HG02938 (cell line): ENCODE measurements at regions not wholly inside any gene's neighbourhood (a gene's known extent, or its start where the extent isn't known, plus 50 kb on each side); places are given as distances from the start of the nearest gene placed in this dataset.

Experiments
- ATAC-seq: cut with Tn5 transposase; IDR thresholded peaks from one replicate; pipeline ENCODE4 v1.9.1; 2021; ENCODE audit warnings: mild to moderate bottlenecking, moderate library complexity; ENCODE audit not compliant: unreplicated experiment

DNA sequence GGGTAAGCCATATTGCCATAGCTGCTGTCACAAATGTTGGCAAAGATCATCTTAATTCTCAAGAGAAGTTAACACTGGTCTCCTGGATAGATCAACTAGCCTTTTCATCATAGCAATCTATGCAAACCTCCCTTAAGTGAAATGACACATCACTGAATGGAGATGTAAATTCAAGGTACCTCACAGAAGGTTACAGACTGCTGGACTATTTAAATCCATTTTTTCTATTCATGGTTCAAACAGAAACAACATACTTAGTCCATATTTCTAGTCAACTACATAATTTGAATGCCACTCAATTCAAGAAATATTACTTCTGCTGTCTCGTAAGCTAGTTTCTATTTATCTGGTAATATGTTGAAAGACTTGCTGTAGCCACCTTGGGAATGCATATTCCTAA lies 748.3 kb downstream of the C12orf50 start:
- ATAC-seq, result peak; percentile 60

DNA sequence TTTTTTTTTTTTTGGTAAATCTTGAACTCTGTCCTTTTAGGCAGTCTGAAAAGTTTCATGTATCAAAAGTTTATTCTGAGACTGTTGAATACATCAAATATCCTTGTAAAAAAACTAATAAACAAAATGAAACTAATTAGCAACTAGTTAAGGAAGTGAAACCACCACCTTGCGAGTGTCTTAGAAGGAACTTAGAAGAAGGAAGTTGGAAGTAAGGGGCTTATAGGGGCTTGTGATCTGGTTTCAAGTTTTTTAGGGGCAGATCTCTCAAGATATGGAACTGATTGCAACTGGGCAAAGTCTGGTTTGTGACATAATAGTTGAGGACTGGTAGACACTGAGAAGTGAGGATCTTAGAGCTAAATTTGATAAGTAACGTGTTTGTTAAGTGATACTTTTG lies 748.8 kb downstream of the C12orf50 start:
- ATAC-seq, result peak; percentile 86

DNA sequence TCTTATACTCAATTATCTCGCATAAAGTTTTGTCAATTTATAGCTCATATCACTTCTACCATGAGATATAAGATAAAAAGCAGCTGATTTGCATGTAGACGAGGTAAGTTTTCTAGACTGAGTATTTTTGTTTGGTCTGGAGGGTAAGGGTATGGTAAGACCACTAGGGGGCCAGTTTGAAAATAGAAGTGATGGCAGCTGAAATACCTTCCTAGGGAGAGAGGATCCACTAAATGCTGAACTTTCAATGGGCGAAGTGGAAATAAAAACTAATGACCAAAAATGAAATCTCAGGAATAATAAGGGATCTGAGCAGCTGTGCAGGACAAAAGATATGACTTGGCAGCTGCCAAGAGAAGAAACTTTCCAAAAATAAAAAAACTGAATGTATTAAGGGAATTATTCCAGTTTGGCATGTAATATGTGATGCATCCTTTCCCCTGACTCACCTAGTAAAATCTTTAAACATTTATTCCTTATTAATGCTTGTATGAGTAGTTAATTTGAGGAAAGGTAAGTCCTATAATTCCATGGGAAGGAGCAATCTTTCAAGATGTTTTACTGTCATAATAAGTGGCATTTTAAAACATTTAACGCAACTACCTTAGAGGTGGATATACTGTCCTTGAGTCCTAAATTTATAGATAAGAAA lies 754.5 kb downstream of the C12orf50 start:
- peak; percentile 93 for ATAC-seq

DNA sequence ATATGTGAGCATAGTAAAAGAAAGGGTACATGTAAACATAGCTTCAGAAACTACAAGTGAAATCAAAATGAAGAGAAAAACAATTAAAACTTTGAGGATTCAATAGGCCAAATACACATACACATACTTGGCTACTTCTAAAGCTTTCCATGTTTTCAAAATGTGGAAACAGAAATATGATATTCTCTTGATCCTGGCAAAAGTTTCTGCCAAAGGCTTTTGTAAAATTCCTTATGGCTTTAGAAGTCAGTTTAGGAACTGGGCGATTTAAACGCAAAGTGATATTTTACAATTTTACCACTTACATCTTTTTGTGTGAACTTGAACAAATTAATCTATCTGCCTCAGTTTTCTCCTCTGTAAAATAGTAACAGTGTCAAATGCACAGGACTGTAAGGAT lies 756.4 kb downstream of the C12orf50 start:
- no peak for ATAC-seq

DNA sequence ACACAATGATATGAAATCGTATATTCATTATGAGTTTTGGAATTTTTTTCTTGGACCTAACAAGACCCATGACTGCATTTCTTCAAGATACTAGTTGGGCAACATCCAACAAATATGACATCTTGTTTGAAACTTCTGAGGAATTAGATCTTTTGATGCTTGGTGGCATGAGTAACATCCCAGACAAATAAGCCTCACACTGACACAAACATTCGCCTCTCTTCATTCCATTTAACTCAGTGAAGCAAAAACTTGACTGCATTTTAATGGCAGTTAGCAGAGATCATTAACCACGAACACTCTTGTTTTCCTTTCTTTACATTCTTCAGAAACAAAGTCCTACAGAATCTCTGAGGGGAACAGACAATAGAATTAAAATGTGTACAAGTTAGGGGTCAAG lies 758.3 kb downstream of the C12orf50 start:
- no peak for ATAC-seq

DNA sequence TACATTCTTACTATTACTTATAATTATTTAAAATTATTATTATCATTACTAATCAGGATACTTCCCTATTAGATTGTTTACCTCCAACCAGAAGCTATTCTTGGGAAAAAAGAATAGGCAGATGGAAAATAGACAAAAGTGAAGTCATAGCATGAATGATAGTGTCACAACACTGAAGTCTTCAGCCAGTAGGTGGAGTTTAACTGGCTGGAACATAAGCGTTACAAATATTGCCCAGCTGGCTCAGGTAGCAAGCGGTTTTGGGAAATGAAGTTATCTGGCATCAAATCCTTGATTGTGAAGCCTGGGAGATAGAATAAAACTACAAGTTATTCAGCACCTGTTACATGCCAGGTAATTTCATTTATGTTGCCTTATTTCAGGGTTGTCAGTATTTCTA lies 762.9 kb downstream of the C12orf50 start:
- ATAC-seq, result no peak

DNA sequence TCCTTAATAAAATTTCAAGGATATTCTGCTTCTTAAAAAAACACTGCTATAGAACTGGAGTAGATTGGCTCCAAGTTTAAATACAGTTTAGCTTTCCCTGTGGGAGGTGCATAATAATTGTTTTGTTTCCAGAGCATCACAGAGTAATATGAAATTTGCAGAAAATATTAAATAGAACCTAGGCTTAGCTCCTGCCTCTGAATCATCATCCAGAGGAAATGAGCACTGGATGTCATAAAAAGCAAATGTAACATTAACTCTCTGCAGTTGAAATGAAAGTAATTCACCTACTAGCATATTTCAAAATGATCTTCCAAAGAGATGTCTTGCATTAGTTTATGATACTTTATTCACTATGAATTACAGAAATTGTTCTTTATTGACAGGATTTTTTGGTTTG lies 769.8 kb downstream of the C12orf50 start:
- ATAC-seq, result no peak

DNA sequence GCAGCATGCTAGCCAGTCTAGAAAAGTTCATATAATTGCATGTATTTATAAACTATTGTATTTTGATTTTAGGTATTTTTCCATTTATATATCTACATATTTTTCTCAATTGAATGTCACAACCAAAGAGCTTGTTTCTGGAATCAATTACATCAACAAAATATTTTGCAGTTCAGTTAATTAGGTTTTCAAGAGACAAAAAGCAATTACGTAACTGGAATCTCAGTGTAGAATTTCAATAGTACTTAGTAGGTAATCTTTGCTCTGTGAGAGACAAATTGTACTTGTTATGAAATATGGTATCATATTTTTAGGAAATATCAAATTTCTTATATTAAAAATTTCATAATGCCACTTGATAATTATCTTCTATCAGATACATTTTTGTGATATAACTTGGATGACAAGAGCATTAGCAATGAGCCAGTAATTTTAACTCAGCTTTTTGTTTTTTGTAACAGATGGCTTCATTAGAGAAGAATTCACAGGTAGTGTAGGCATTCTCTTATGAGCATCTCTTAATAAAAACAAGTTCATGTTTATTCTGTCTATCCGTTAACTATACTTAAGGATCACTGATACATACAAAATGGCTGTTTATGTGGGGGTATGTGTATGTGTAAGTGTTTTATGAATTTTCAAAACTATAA lies 774.7 kb downstream of the C12orf50 start:
- no peak for ATAC-seq

DNA sequence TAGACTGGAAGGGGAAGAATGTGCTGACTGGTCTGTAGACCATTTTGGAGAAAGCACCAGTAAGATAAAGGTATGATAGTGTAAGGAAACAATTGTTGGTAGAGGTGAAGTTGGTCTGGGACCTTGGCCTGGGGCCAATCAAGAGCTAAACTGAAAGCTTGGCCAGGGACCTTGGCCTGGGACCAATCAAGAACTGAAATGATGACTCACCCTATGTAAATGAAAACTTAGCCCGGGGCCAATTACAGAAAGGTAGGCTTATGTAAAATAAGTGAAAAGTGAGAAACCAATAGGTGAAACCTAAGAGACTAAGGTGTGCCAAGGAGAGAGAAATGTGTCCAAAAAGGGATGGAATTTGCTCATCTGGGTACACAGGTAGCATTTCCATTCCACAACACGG lies 776.0 kb downstream of the C12orf50 start:
- ATAC-seq, result no peak

DNA sequence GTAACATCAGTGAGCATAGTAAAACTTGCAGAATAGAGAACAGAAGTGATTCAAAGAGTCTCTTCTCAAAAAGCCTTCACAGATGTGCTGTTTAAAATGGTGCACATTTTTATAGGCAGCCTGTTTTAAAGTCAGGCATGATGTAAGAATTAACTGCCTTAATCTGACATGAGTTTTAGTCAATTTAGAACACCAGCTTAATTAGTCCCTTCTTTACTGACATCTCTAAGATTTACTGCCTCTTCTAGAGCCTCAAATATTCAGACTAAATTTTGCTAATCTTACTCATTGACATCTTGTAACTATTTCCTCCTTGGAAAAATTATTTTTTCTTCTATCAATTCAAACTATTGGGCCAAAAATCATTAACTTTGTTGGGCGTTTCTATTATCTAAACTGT lies 782.5 kb downstream of the C12orf50 start:
- ATAC-seq, result no peak

DNA sequence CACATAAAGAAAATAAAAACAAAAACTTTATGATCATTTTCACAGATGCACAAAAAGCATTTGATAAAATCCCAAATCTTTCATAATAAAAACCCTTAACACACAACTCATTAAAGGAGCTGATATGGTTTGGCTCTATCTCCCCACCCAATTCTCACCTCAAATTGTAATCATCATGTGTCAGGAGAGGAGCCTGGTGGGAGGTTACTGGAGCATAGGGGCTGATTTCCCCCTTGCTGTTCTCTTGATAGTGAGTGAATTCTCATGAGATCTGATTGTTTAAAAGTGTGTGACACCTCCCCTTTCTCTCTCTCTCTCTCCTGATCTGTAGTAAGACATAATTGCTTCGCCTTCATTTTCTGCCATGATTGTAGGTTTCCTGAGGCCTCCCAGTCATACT lies 790.7 kb downstream of the C12orf50 start:
- ATAC-seq, result no peak

DNA sequence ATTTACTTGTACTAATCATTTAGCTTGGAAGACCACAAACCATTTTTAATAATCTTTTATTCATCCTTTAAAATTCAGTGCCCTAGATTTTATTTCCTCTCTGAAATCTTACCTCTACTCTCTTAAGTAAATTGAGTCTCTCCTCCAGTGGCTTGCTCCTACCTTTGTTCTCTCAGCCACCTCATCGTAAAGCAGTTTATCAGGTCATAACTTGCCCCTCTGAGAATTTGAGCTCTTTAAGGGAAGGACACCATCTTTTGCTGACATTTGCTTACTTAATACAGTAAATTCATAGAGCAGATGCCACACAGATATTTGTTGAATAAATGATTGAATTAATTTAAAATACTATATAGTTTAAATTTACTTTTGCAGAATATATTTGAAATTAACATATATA lies 794.3 kb downstream of the C12orf50 start:
- ATAC-seq, result no peak

DNA sequence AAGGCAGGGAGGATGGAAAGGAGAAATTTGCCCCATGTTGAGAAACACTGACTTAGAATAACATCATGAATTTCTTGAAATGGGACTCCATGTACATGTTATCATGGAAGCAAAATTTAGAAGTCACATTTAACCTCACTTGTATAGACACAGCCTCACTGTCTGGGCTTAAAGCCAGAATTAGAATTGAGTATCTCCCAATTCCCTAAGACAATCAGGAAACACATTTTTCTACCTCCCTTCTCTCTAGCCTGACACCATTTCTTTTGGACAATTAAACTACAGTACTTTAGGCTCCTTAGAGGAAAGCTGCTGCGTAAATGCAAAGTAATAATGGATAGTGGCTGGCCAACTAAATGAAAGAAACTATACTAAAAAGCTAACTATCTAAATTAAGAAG lies 795.5 kb downstream of the C12orf50 start:
- ATAC-seq, result no peak

DNA sequence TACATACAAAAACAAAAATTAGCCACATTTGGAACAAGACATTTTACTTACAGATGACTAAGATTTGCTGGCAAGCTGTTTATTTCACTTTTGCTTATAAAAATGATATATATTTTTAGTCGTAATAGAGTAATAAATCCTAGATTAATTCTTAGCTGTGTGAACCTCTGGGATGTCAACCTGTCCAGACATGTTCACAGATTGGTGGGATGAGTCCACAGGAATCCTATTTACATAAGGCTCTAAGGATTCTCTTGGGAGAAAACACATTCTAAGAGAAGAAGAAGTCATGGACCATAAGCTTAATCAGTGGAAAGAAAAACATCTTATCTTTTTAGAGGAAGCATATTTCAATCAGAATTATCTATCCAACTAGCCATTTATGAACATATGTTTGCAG lies 797.4 kb downstream of the C12orf50 start:
- no peak for ATAC-seq

DNA sequence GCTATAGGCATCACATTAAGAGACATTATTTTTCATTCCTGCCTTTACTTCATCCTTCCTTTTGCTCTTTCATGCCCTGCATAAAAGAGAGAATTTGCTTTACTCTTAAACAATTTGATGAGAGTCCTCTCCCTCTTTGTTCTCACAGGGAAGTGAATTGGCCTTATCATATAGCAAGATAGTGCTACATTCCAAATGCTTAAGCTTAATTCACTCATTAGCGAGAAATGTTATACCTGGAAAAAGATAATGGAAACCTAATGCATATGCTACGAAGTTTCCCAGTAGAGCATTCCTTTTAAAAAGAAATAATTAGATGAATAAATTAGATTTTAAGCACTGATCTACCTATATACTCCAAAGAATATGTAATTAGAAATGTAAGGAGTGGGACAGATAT lies 798.8 kb downstream of the C12orf50 start:
- no peak for ATAC-seq

DNA sequence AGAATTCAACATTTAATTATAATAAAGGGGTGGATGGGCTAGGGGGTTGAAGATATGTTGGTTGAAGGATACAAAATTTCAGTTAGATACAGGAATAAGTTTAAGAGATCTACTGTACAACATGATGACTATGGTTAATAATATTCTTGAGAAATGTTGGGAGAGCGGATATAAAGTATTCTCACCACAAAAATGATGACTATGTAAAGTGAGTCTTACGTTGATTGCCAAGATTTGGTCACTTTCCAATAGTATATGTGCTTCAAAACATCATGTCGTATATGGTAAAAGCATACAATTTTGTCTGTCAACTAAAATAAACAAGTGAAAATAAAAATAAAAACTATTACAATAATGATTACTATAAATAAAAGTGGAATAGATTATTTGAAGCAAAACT lies 802.0 kb downstream of the C12orf50 start:
- no peak for ATAC-seq

DNA sequence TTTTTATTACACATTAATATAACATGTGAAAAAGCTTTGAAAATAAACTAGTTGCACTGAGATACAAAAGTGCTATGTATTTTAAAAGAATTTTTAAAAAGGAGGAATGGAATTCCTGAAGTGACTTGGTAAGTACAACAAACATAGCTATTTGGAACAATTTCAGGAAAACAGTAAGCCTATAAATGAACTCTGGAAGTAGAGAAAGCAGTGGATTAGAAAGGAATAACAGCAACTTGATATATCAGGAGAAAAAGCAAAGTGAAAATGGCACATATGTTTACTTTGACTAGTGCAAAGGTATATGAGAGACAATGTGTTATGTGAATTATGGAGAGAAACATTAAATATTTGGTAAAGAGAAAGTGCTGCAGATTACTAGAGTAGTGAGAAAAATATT lies 811.7 kb downstream of the C12orf50 start:
- ATAC-seq, result no peak

DNA sequence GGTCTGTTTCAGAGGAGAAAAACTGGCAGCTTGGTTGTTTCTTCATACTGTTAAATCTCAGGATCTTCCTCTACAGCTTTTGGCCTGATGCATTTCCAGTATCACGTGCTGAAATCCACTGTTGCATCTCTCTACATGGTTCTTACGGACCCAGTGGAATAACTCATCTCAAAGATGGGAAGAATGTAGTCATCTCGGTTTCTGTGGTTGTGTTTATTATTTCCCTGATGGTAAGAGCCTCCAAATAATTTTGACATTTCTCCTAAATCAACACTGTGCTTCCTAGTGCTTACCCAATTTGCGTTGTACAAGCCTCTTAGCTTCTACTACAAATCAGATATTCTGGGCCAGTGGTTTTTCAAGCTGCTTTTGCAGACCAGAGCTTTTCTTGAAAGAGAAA lies 812.8 kb downstream of the C12orf50 start:
- ATAC-seq, result no peak

DNA sequence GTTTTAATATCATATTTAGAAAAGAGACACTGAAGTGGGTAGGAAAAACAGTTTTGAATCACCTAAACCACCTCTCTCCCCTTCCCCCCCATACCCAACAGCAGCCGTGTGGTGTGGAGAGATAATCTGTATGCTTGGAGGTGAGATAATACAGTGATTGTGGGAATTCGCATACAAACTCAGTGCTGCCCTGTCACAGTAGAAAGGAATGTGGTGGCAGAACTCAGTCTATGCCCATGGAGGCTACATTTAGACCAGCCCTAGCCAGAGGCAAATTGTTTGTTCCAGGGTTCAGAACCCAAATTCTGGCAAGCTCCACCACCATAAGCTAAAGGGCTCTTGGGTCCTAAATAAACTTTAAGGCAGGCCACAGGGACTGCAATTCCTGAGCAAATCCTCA lies 827.0 kb downstream of the C12orf50 start:
- no peak for ATAC-seq

DNA sequence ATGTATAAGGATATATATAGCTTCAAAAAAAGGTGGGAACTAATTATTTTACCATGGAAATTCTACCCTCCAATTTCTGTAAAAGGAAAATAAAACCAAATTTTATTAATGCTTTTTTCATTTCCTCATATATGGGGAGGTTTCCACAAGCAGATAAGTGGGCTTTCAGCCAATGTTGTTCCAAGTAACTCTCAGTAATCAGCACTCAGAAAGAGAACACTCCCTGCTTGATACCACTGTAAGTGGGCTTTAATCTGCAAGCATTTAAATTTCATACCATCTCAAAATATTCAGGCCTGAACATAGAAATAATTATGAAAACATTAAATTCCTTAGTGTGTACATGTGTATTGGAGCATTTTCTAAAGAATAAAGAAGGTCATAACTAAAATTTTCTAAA lies 827.6 kb downstream of the C12orf50 start:
- no peak for ATAC-seq

DNA sequence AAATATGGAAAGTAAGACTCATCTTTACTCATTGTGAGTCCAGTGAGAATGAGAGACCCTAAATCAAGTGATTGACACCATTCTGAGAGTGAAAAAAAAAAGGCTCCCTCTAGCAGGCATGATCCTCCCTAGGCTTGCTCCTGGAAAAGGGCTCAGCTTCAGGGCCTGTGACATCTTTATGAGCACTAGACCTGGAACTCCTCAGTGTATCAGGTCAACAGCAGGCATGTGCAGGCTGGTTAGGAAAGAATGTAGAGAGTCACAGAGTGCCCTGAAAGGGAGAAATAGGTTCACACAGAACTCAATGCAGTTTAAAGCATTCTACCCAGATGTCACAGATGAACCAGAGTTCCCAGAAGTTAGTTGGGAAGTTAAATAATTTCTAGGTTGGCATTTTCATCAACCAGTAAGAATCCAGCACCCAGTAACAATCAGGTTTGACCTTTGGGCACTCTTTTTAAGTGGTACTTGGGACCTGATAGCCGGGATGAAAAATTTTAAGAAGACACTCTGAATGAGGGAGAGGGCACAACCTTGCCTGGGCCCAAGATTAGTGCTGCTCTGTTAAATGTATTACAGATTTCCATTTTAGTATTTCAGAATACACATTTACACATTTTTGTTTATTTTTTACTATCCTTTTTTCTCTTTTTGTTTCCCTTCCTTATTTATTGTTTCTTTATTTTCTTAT lies 828.8 kb downstream of the C12orf50 start:
- ATAC-seq, result no peak

DNA sequence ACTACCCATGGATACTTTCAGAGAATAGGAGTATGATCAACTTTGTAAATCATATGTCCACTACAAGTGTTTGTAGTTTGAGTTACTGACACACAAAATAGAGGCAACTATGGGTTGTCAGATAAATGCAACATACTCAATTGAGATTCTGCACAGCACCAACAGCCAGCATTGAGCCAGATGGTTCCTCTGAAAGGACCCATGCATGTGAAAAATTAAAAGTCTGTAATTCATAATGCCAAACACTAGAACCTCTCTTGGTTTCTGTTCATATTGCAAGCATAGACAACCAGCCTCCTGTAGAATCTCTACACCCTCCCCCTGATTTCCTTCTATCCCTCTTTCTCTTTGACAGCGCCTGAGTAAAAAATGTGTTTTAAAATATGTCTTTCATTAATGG lies 831.0 kb downstream of the C12orf50 start:
- no peak for ATAC-seq
